NCI-H526 treated with DMSO at 0.1 percent for 48 hours (cell line): ENCODE measurements at regions not wholly inside any gene's neighbourhood (a gene's known extent, or its start where the extent isn't known, plus 50 kb on each side); places are given as distances from the start of the nearest gene placed in this dataset.

Experiments
- DNase-seq: peaks from one replicate; lab custom pipeline; 2025; lab: John Stamatoyannopoulos, UW

GRCh38 chr9:89746385-89747116 lies 141.7 kb downstream of the GADD45G start:
- DNase-seq: no peak

GRCh38 chr9:89747596-89747995 lies 142.8 kb downstream of the GADD45G start:
- DNase-seq: no peak

GRCh38 chr9:89748021-89748670 lies 143.3 kb downstream of the GADD45G start:
- DNase-seq: no peak

GRCh38 chr9:89748831-89749499 lies 144.2 kb downstream of the GADD45G start:
- DNase-seq: no peak

- DNase-seq: no peak
Measured at GRCh38 chr9:89749500-89750116, 144.8 kb downstream of the GADD45G start.

GRCh38 chr9:89750117-89750791 lies 145.4 kb downstream of the GADD45G start:
- DNase-seq: no peak

- no peak for DNase-seq
Measured at GRCh38 chr9:89751079-89751825, 146.4 kb downstream of the GADD45G start.

GRCh38 chr9:89752154-89752553 lies 147.3 kb downstream of the GADD45G start:
- no peak for DNase-seq

GRCh38 chr9:89753472-89754055 lies 148.8 kb downstream of the GADD45G start:
- no peak for DNase-seq

- DNase-seq: no peak
Measured at GRCh38 chr9:89754193-89754592, 149.4 kb downstream of the GADD45G start.

- no peak for DNase-seq
Measured at GRCh38 chr9:89755821-89756220, 151.0 kb downstream of the GADD45G start.

GRCh38 chr9:89756891-89757537 lies 152.2 kb downstream of the GADD45G start:
- DNase-seq: no peak

- DNase-seq: no peak
Measured at GRCh38 chr9:89757776-89758528, 153.1 kb downstream of the GADD45G start.

GRCh38 chr9:89759572-89759971 lies 154.8 kb downstream of the GADD45G start:
- DNase-seq: no peak

- no peak for DNase-seq
Measured at GRCh38 chr9:89760123-89760522, 155.3 kb downstream of the GADD45G start.

GRCh38 chr9:89764217-89764616 lies 159.4 kb downstream of the GADD45G start:
- no peak for DNase-seq

GRCh38 chr9:89765211-89765946 lies 160.6 kb downstream of the GADD45G start:
- DNase-seq: no peak

- DNase-seq: no peak
Measured at GRCh38 chr9:89766991-89767390, 162.2 kb downstream of the GADD45G start.

- DNase-seq: no peak
Measured at GRCh38 chr9:89768051-89768450, 163.2 kb downstream of the GADD45G start.
